ENCODE measurements at regions not wholly inside any gene's neighbourhood (a gene's known extent, or its start where the extent isn't known, plus 50 kb on each side); places are given as distances from the start of the nearest gene placed in this dataset.

DNA sequence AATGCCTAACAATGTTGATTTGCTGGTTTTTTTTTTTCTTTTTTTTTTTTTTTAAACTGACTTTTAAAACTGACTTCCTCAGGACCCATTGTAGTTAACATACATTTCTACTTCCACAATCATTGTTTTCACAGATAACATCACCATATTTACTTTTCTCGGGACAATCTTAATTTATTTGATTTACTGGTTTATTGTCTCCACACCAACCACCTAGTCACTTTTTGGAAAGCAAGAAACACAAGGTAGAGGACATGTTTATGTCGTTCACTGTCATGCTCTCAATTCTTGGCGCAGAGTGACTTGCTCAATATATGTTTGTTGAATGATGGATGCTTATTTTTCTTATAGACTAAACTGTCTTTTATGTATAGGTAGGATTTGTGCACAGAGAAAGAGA, 2280.7 kb downstream of the MAT2B start:
- H3K36me3 ChIP-seq (ENCODE audit: insufficient read depth, low read length) = no peaks in the 10 kb centered on the region
- H3K9ac ChIP-seq (ENCODE audit: insufficient read length) = no peak overlapping the region
- H3K4me3 ChIP-seq = no peak overlapping the region
- no peak overlapping the region for H3K27ac ChIP-seq
- DNase-seq (ENCODE audit: low read depth, low spot score) = no peak
- H3K9me3 ChIP-seq (ENCODE audit: low read depth, low read length) = no peaks in the 10 kb centered on the region
- TF ChIP-seq EZH2 (IDR thresholded peaks at IDR 0.05) (no peak), POLR2AphosphoS5 (IDR thresholded peaks at IDR 0.05; ENCODE audit: borderline replicate concordance, low read depth, low read length) (no peak), FOXP2 (optimal IDR thresholded peaks at IDR 0.05; ENCODE audit: control extremely low read depth, extremely low read length, insufficient read depth) (no peak)

DNA sequence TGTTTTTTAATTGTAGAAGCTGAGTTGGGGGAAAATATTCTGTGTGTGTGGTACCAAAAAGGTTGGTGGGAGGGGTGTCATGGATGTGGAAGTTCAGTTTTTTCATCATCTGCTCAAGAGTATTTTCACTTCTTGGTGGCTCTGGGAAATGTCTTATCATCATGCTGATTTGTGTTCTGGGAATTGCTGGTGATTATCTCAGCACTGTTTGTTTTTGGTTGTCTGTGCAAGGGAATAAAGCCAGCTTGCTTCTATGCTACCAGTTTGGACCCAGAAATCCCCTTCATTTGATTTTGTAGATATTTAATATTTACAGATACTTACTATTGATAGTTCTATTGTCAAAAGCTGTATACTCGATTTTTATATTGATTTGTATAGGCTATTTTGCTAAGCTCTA, 2289.7 kb downstream of the MAT2B start:
- Histone ChIP-seq H3K4me3 (no peak overlapping the region), H3K27ac (no peak overlapping the region), H3K9ac (ENCODE audit: insufficient read length) (no peak overlapping the region), H3K9me3 (ENCODE audit: low read depth, low read length) (no peaks in the 10 kb centered on the region), H3K36me3 (ENCODE audit: insufficient read depth, low read length) (no peaks in the 10 kb centered on the region)
- no peak for DNase-seq (ENCODE audit: low read depth, low spot score)
- no peak for TF ChIP-seq POLR2AphosphoS5 (IDR thresholded peaks at IDR 0.05; ENCODE audit: borderline replicate concordance, low read depth, low read length)

DNA sequence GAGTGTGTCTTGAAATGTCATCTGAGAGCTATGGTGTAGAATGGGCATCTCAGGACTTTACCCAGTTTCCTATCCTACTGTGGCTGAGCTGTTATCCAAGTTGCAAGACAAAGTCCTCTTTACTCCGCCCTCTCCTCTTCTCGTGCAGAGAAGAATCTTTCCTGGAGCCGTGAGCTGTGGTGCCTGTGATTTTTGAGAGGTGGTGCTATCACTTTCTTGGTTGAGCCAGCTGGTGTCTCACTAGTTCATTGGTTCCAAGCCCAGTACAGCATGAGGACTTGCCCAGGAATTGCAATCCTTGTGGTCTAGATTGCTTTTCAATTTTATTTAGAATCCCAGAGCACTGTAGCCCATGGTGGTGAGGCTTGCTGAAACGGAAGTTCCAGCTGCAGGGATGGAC, 2300.3 kb downstream of the MAT2B start:
- H3K27ac ChIP-seq = no peak overlapping the region
- no peaks in the 10 kb centered on the region for H3K36me3 ChIP-seq (ENCODE audit: insufficient read depth, low read length)
- no peak for DNase-seq (ENCODE audit: low read depth, low spot score)
- no peak for TF ChIP-seq EZH2 (IDR thresholded peaks at IDR 0.05)
- TF ChIP-seq POLR2AphosphoS5 (IDR thresholded peaks at IDR 0.05; ENCODE audit: borderline replicate concordance, low read depth, low read length) = no peak
- no peak for TF ChIP-seq FOXP2 (optimal IDR thresholded peaks at IDR 0.05; ENCODE audit: control extremely low read depth, extremely low read length, insufficient read depth)
- H3K9me3 ChIP-seq (ENCODE audit: low read depth, low read length) = no peaks in the 10 kb centered on the region
- no peak overlapping the region for H3K4me3 ChIP-seq
- no peak overlapping the region for H3K9ac ChIP-seq (ENCODE audit: insufficient read length)

DNA sequence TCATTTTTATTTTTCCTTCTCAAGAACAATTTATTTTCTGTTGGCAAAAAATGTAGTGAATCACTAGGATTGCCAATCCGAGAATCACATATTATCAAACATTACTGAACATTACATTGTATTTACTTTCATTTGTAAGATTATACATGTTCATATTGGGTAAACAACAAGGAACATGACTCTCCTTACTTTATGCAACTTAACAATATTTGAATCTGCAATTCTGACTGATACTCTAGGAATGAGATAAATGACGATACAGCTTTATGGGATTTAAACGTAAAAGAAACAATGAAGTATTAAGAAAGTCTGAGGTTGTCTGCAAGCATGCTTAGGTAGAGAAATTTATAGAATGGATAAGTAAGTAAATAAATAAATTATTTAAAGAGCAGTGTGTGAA, 2302.9 kb downstream of the MAT2B start:
- no peak for TF ChIP-seq FOXP2 (optimal IDR thresholded peaks at IDR 0.05; ENCODE audit: control extremely low read depth, extremely low read length, insufficient read depth)
- TF ChIP-seq POLR2AphosphoS5 (IDR thresholded peaks at IDR 0.05; ENCODE audit: borderline replicate concordance, low read depth, low read length) = no peak
- no peak for TF ChIP-seq EZH2 (IDR thresholded peaks at IDR 0.05)
- Histone ChIP-seq H3K4me3 (no peak overlapping the region), H3K27ac (no peak overlapping the region), H3K9me3 (ENCODE audit: low read depth, low read length) (no peaks in the 10 kb centered on the region), H3K9ac (ENCODE audit: insufficient read length) (no peak overlapping the region), H3K36me3 (ENCODE audit: insufficient read depth, low read length) (no peaks in the 10 kb centered on the region)
- DNase-seq (ENCODE audit: low read depth, low spot score) = no peak

DNA sequence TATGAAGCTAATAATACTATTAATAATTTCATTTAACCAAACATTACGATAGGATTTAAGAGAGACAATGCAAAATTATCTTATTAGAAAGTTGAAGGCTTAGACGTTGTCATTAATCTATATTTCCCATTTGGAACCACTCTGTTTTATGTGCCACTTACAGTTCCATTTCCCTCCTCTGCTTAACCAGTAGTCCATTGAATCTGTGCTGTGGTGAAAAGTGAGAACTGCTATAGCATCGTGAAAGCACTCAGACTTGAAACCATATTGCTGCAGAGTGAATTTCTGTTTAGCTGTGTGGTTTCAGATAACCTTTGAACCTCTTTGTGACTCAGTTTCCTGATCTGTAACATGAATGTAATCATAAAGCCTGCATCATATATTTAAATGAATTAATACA, 2304.5 kb downstream of the MAT2B start:
- DNase-seq (ENCODE audit: low read depth, low spot score) = no peak
- Histone ChIP-seq H3K9me3 (ENCODE audit: low read depth, low read length) (no peaks in the 10 kb centered on the region), H3K9ac (ENCODE audit: insufficient read length) (no peak overlapping the region), H3K4me3 (no peak overlapping the region), H3K36me3 (ENCODE audit: insufficient read depth, low read length) (no peaks in the 10 kb centered on the region), H3K27ac (no peak overlapping the region)
- TF ChIP-seq FOXP2 (optimal IDR thresholded peaks at IDR 0.05; ENCODE audit: control extremely low read depth, extremely low read length, insufficient read depth) (no peak), POLR2AphosphoS5 (IDR thresholded peaks at IDR 0.05; ENCODE audit: borderline replicate concordance, low read depth, low read length) (no peak), EZH2 (IDR thresholded peaks at IDR 0.05) (no peak)

DNA sequence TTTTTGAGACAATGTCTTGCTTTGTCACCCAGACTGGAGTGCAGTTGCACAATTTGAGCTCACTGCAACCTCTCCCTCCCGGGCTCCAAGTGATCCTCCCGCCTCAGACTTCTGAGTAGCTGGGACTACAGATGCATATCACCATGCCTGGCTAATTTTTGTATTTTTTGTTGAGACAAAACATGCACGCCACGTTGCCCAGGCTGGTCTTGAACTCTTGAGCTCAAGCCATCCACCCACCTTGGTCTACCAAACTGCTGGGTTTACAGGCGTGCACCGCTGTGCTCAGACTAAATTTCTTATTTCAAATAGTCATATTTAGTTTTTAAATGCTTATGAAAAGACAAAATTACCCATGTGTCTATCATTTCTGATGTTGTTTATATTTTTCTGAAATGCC, 2324.1 kb downstream of the MAT2B start:
- Histone ChIP-seq H3K36me3 (ENCODE audit: insufficient read depth, low read length) (no peaks in the 10 kb centered on the region), H3K9me3 (ENCODE audit: low read depth, low read length) (no peaks in the 10 kb centered on the region), H3K9ac (ENCODE audit: insufficient read length) (no peak overlapping the region), H3K4me3 (no peak overlapping the region), H3K27ac (no peak overlapping the region)
- no peak for DNase-seq (ENCODE audit: low read depth, low spot score)
- TF ChIP-seq FOXP2 (optimal IDR thresholded peaks at IDR 0.05; ENCODE audit: control extremely low read depth, extremely low read length, insufficient read depth) (no peak), POLR2AphosphoS5 (IDR thresholded peaks at IDR 0.05; ENCODE audit: borderline replicate concordance, low read depth, low read length) (no peak), EZH2 (IDR thresholded peaks at IDR 0.05) (no peak)

DNA sequence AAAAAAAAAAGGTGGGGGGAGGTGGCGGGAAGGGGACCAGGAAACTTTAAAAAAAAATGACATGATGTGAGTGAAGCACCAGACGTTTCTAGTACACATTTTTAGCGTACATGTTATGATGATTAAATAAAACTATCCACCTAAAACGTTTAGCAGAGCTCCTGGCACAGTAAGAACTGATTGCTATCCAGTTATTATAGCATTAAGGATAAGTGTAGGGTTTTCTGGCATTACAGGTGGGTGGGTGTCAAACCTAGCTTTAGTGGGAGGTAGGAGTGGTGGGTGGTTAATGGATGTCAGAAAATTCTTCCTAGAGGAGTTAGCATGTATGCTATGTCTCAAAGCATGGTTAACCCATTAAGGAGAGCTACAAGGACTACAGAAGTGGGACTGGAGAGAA, 2329.5 kb downstream of the MAT2B start:
- TF ChIP-seq FOXP2 (optimal IDR thresholded peaks at IDR 0.05; ENCODE audit: control extremely low read depth, extremely low read length, insufficient read depth) (no peak), POLR2AphosphoS5 (IDR thresholded peaks at IDR 0.05; ENCODE audit: borderline replicate concordance, low read depth, low read length) (no peak), EZH2 (IDR thresholded peaks at IDR 0.05) (no peak)
- Histone ChIP-seq H3K36me3 (ENCODE audit: insufficient read depth, low read length) (no peaks in the 10 kb centered on the region), H3K9me3 (ENCODE audit: low read depth, low read length) (no peaks in the 10 kb centered on the region), H3K4me3 (no peak overlapping the region), H3K9ac (ENCODE audit: insufficient read length) (no peak overlapping the region), H3K27ac (no peak overlapping the region)
- no peak for DNase-seq (ENCODE audit: low read depth, low spot score)

DNA sequence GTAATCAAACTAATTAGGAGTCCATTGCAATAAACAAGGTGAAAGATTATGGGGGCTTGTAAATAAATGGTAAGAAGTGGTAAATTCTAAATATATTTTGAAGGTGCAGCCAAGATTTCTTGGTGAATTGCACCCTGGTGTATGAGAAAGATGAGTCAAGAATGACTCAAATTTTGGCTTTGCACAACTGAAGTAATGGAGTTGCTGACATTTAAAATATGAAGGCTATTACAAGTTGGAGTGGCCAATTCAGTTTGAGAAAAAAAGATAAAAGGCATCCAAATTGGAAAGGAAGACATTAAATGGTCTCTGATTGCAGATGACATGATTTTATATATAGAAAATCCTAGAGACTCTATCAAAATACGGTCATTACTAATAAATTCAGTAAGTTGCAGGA, 2330.6 kb downstream of the MAT2B start:
- no peak overlapping the region for H3K9ac ChIP-seq (ENCODE audit: insufficient read length)
- H3K9me3 ChIP-seq (ENCODE audit: low read depth, low read length) = no peaks in the 10 kb centered on the region
- no peak for DNase-seq (ENCODE audit: low read depth, low spot score)

DNA sequence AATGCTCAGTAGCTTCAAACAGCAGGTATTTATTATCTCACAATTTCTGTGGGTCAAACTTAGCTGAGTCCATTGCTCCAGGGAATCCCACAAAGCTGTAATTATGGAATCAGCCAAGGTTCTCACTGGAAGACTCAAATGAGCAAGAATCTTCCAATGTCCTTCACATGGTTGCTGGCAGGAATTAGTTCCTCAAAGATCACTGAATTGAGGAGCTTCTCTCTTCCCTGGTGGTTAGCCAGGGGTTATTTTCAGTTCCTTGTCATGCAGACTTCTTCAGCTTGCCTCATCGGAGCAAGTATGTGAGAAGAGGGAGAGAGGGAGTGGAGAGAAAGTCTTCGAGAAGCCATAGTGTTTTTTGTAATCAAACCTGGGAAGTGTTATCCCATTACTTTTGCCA, 2331.9 kb downstream of the MAT2B start:
- H3K36me3 ChIP-seq (ENCODE audit: insufficient read depth, low read length) = no peaks in the 10 kb centered on the region
- no peaks in the 10 kb centered on the region for H3K9me3 ChIP-seq (ENCODE audit: low read depth, low read length)
- no peak for TF ChIP-seq POLR2AphosphoS5 (IDR thresholded peaks at IDR 0.05; ENCODE audit: borderline replicate concordance, low read depth, low read length)
- no peak for TF ChIP-seq FOXP2 (optimal IDR thresholded peaks at IDR 0.05; ENCODE audit: control extremely low read depth, extremely low read length, insufficient read depth)
- no peak for TF ChIP-seq EZH2 (IDR thresholded peaks at IDR 0.05)
- no peak for DNase-seq (ENCODE audit: low read depth, low spot score)
- H3K4me3 ChIP-seq = no peak overlapping the region
- no peak overlapping the region for H3K9ac ChIP-seq (ENCODE audit: insufficient read length)
- H3K27ac ChIP-seq = no peak overlapping the region

More for the DNA sequence above, 2330.6 kb downstream of the MAT2B start:
- no peaks in the 10 kb centered on the region for H3K36me3 ChIP-seq (ENCODE audit: insufficient read depth, low read length)
- no peak for TF ChIP-seq EZH2 (IDR thresholded peaks at IDR 0.05)
- TF ChIP-seq POLR2AphosphoS5 (IDR thresholded peaks at IDR 0.05; ENCODE audit: borderline replicate concordance, low read depth, low read length) = no peak
- no peak overlapping the region for H3K27ac ChIP-seq
- no peak overlapping the region for H3K4me3 ChIP-seq
